ENCODE measurements at regions not wholly inside any gene's neighbourhood (a gene's known extent, or its start where the extent isn't known, plus 50 kb on each side); places are given as distances from the start of the nearest gene placed in this dataset.

DNA sequence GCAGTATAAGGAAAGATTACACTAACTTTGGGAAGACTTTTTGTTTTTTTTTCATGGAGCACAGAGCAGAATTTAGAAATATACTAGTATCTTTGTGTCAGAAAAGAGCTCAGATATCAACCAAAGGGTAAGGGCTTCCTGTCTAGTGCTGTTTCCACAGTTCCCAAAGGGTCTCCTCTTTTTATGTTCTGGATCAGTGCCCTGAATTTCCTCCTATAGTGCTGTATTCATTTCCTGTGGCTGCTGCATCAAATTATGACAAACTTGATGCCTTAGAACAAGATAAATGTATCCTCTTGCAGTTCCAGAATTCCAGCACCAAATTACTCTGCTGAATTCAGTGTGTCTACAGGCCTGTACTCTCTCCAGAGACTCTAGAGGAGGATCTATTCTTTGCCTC lies 219.8 kb upstream of the THRB start:
- no peak for ATAC-seq

GRCh38 chr3:24715171-24715792 lies 220.6 kb upstream of the THRB start:
- intact Hi-C loops (cut with micrococcal nuclease; ENCODE audit: unreplicated experiment) (no loop called here), in situ Hi-C loops (cut with HindIII; ENCODE audit: low pct_unique_long_range_greater_than_20kb, low sequenced_read_pairs) (no loop called here)
- H3K4me1 ChIP-seq (ENCODE audit: control insufficient read depth, insufficient read depth, low read length) = no peaks in the 10 kb centered on the region
- no peaks in the 10 kb centered on the region for H3K36me3 ChIP-seq (ENCODE audit: control insufficient read depth, insufficient read depth, low read length)
- ATAC-seq (no peak), DNase-seq (ENCODE audit: low read depth, low spot score) (no peak)
- no TSS peak for BruUV-seq (replicated peaks)
- ChIA-PET CTCF (no interaction called here), POLR2A (no interaction called here)
- no peak overlapping the region for H3K27ac ChIP-seq (ENCODE audit: low read length)
- no peaks in the 10 kb centered on the region for H3K27me3 ChIP-seq (ENCODE audit: control insufficient read depth, insufficient read depth, low read length)
- H3K9me3 ChIP-seq (ENCODE audit: control insufficient read depth, insufficient read depth, low read depth, low read length) = no peaks in the 10 kb centered on the region
- no peak overlapping the region for H3K4me3 ChIP-seq (ENCODE audit: low read depth in 2 of 2, low read length in 2 of 2)
- TF ChIP-seq TCF7L2 (IDR thresholded peaks at IDR 0.05; ENCODE audit: low read depth, low read length) (no peak), POLR2AphosphoS5 (IDR thresholded peaks at IDR 0.05; ENCODE audit: low read depth, low read length) (no peak), CTCF (IDR thresholded peaks at IDR 0.05) (no peak), SIN3A (IDR thresholded peaks at IDR 0.05; ENCODE audit: borderline replicate concordance, insufficient read depth, low read depth, low read length) (no peak), REST (IDR thresholded peaks at IDR 0.05; ENCODE audit: insufficient read depth in 1 of 2, low read depth in 2 of 2, low read length in 1 of 2) (no peak)

More for the DNA sequence above, 219.8 kb upstream of the THRB start:
- DNase-seq (ENCODE audit: low read depth, low spot score) = no peak
- intact Hi-C loops (cut with micrococcal nuclease; ENCODE audit: unreplicated experiment) (no loop called here), in situ Hi-C loops (cut with HindIII; ENCODE audit: low pct_unique_long_range_greater_than_20kb, low sequenced_read_pairs) (no loop called here)
- POLR2A ChIA-PET = no interaction called here
- H3K27me3 ChIP-seq (ENCODE audit: control insufficient read depth, insufficient read depth, low read length) = no peaks in the 10 kb centered on the region
- no peak for TF ChIP-seq SIN3A (IDR thresholded peaks at IDR 0.05; ENCODE audit: borderline replicate concordance, insufficient read depth, low read depth, low read length)
- no peak for TF ChIP-seq POLR2AphosphoS5 (IDR thresholded peaks at IDR 0.05; ENCODE audit: low read depth, low read length)
- no peak for TF ChIP-seq REST (IDR thresholded peaks at IDR 0.05; ENCODE audit: insufficient read depth in 1 of 2, low read depth in 2 of 2, low read length in 1 of 2)
- TF ChIP-seq CTCF (IDR thresholded peaks at IDR 0.05) = no peak
- TF ChIP-seq TCF7L2 (IDR thresholded peaks at IDR 0.05; ENCODE audit: low read depth, low read length) = no peak
- CTCF ChIA-PET = no interaction called here
- no peaks in the 10 kb centered on the region for H3K9me3 ChIP-seq (ENCODE audit: control insufficient read depth, insufficient read depth, low read depth, low read length)
- H3K4me3 ChIP-seq (ENCODE audit: low read depth in 2 of 2, low read length in 2 of 2) = no peak overlapping the region
- no peaks in the 10 kb centered on the region for H3K36me3 ChIP-seq (ENCODE audit: control insufficient read depth, insufficient read depth, low read length)
- BruUV-seq (replicated peaks) = no TSS peak
- H3K4me1 ChIP-seq (ENCODE audit: control insufficient read depth, insufficient read depth, low read length) = no peaks in the 10 kb centered on the region
- H3K27ac ChIP-seq (ENCODE audit: low read length) = no peak overlapping the region
